SU-DHL-6 (cell line): ENCODE measurements at regions not wholly inside any gene's neighbourhood (a gene's known extent, or its start where the extent isn't known, plus 50 kb on each side); places are given as distances from the start of the nearest gene placed in this dataset.

ENCODE experiments used
- H2AFZ ChIP-seq: fragments of 200-600 bp; sonication (generic); 2 replicates; pipeline ENCODE4 v1.6.1; 2014; ENCODE audit warnings: low read depth, mild to moderate bottlenecking, moderate library complexity, mixed read lengths, antibody characterized with exemption, low read length; ENCODE audit not compliant: severe bottlenecking
- H3F3A ChIP-seq: fragments of 200-600 bp; shearing (Covaris generic); 2 replicates; pipeline ENCODE4 v1.6.0; 2016; ENCODE audit warnings: antibody characterized with exemption, mild to moderate bottlenecking; ENCODE audit not compliant: insufficient read depth
- H3K27ac ChIP-seq: fragments of 200-600 bp; sonication (generic); 2 replicates; pipeline ENCODE4 v1.5.1; 2016; ENCODE audit warnings: low read depth, mild to moderate bottlenecking, low read length, moderate library complexity, mixed read lengths
- H3K27me3 ChIP-seq: fragments of 200-600 bp; sonication (generic), shearing (Covaris generic); 2 replicates; pipeline ENCODE4 v1.6.0; 2014; ENCODE audit warnings: mild to moderate bottlenecking, low read length
- H3K36me3 ChIP-seq: fragments of 200-600 bp; sonication (generic); 2 replicates; pipeline ENCODE4 v1.6.1; 2014; ENCODE audit warnings: mild to moderate bottlenecking, low read length, mixed read lengths
- H3K4me2 ChIP-seq: fragments of 300-600, 200-600 bp; shearing (Covaris generic), sonication (generic); 2 replicates; pipeline ENCODE4 v1.6.0; 2014; ENCODE audit warnings: low read length, low read depth, mild to moderate bottlenecking; ENCODE audit not compliant: poor library complexity, severe bottlenecking
- H3K4me3 ChIP-seq: fragments of 200-600 bp; sonication (generic); 2 replicates; pipeline ENCODE4 v1.5.1; 2014; ENCODE audit warnings: antibody characterized with exemption, low read length, mild to moderate bottlenecking, mixed read lengths; ENCODE audit not compliant: insufficient read depth, poor library complexity, severe bottlenecking
- H3K79me2 ChIP-seq: fragments of 200-600 bp; sonication (generic); 2 replicates; pipeline ENCODE4 v1.6.1; 2014; ENCODE audit warnings: mild to moderate bottlenecking, low read length, moderate library complexity; ENCODE audit not compliant: insufficient read depth
- H3K9ac ChIP-seq: fragments of 200-600 bp; sonication (generic); 2 replicates; pipeline ENCODE4 v1.7.0; 2014; ENCODE audit warnings: mild to moderate bottlenecking, low read length
- H3K9me2 ChIP-seq: fragments of 200-600 bp; sonication (generic); replicated peaks from 2 replicates; pipeline ENCODE4 v1.6.1; 2014; ENCODE audit warnings: low read length; ENCODE audit not compliant: insufficient read depth
- H3K9me3 ChIP-seq: fragments of 200-600 bp; sonication (generic); 2 replicates; pipeline ENCODE4 v1.6.1; 2014; ENCODE audit warnings: low read length, mixed read lengths; ENCODE audit not compliant: insufficient read depth
- H4K20me1 ChIP-seq: fragments of 200-600 bp; sonication (generic); 2 replicates; pipeline ENCODE4 v1.6.1; 2014; ENCODE audit warnings: low read depth, mild to moderate bottlenecking, antibody characterized with exemption, low read length, moderate library complexity, mixed read lengths
- EZH2phosphoT487 ChIP-seq: fragments of 200-600 bp; sonication (generic), shearing (Covaris generic); conservative IDR thresholded peaks from 2 replicates; pipeline ENCODE4 v1.6.1; 2018; ENCODE audit warnings: mild to moderate bottlenecking, antibody characterized with exemption, low read length, moderate library complexity, mixed read lengths
- TF ChIP-seq, protein P1 (sequence below): fragments of 200-600 bp; sonication (generic); IDR thresholded peaks from one replicate; pipeline ENCODE4 v1.5.1; 2017; ENCODE audit warnings: antibody characterized with exemption, mild to moderate bottlenecking, low read length, moderate library complexity; ENCODE audit not compliant: insufficient read depth, poor library complexity, severe bottlenecking

DNA sequence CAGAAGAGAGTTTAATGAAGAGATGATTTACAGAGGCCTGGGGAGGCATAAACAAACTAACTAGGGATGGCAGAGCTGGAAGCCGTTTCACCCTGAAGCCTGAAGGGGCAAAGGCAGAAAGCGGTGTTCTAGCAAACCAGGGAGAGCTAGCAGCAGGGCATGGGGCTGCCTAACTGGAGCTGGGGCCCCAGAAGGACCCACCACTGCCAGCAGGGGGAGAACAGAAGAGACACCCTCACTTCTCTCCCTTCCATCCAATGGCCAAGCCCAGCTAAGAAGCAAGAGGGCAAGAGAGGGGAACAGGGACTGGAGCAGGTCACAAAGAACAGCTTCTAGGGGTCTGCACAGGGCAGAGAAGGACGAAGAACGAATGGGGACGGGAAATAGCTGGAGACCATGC is 195.5 kb downstream of the KATNAL1 start:
- no peak overlapping the region for H2AFZ ChIP-seq

DNA sequence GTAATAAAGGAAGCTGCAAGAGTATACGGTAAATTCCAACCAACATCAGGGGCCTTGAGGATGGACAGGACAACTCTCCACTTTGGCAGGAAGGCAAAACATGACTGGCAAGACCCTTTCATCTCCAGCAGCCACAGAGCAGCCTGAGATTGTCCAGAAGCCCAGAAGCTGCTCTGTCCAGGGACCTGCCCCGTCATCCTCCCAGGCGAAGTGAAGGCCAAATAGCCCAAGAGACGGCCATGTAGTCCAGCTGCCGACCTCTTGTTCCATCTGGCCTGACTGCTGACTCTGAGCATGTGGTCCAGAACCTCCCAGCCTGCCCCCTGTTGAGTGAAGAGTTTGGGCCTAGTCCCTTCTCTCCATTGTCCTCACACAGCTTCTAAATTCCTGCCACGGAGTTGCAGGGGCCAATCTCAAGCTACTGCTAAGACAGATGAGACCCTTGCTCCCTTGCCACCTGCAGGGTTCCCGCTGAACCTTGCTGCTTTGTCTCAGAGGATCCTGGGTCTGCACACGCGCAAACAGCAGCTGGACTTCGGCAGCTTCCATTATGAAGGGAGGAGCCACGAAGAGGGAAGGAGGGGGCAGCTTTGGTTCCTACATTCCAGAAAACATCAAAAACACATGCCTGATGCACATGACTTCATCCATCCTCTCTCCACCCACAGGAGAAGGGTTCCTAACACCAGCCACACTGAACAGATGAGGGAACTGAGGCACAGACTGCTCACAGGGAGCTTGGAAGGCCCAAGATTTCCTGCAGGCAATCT is 196.9 kb downstream of the KATNAL1 start:
- no peak for TF ChIP-seq EZH2phosphoT487
- TF ChIP-seq, protein P1, sequence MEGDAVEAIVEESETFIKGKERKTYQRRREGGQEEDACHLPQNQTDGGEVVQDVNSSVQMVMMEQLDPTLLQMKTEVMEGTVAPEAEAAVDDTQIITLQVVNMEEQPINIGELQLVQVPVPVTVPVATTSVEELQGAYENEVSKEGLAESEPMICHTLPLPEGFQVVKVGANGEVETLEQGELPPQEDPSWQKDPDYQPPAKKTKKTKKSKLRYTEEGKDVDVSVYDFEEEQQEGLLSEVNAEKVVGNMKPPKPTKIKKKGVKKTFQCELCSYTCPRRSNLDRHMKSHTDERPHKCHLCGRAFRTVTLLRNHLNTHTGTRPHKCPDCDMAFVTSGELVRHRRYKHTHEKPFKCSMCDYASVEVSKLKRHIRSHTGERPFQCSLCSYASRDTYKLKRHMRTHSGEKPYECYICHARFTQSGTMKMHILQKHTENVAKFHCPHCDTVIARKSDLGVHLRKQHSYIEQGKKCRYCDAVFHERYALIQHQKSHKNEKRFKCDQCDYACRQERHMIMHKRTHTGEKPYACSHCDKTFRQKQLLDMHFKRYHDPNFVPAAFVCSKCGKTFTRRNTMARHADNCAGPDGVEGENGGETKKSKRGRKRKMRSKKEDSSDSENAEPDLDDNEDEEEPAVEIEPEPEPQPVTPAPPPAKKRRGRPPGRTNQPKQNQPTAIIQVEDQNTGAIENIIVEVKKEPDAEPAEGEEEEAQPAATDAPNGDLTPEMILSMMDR = no peak

More for the DNA sequence above, 195.5 kb downstream of the KATNAL1 start:
- Histone ChIP-seq H3F3A (no peaks in the 10 kb centered on the region), H4K20me1 (no peaks in the 10 kb centered on the region), H3K27ac (no peak overlapping the region), H3K9ac (no peak overlapping the region), H3K4me3 (no peak overlapping the region), H3K9me3 (no peaks in the 10 kb centered on the region), H3K4me2 (no peak overlapping the region), H3K79me2 (no peaks in the 10 kb centered on the region), H3K9me2 (no peaks in the 10 kb centered on the region), H3K27me3 (no peaks in the 10 kb centered on the region), H3K36me3 (no peaks in the 10 kb centered on the region)
- TF ChIP-seq EZH2phosphoT487 = no peak
- TF ChIP-seq, protein P1 = no peak

DNA sequence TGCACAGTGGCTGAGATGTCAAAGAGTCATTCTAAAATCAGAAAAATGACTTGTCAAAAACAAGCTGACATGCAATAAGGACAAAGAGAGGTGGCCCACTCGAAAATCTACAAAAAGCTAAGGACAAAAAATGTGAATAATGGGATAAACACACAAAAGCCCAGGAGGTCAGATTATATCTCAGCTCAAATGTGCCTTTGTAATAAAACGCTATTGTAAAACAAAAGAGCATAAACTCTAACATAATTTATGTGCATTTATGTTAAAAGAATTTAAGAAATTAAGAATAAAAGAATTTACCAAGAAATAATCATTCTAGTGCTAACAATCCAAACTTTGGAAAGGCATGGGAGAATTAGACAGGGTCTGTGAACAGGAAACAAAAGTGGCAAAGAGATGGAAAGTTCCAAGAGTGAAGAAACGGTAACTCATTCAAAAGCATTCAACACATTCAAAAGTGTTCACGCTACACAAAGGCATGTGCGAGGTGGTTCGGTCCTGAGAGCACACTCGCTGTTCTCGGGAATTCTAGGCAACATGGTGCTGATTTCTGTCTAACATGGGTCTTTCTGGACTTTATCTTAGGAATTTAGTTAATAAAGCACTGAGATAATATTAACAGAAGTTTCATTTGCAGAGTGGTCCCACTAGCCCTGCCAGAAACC is 197.7 kb downstream of the KATNAL1 start:
- Histone ChIP-seq H3K79me2 (no peaks in the 10 kb centered on the region), H3K4me2 (no peak overlapping the region), H3K9me2 (no peaks in the 10 kb centered on the region), H2AFZ (no peak overlapping the region), H3K27me3 (no peaks in the 10 kb centered on the region), H3K36me3 (no peaks in the 10 kb centered on the region), H3K9me3 (no peaks in the 10 kb centered on the region), H4K20me1 (no peaks in the 10 kb centered on the region), H3K27ac (no peak overlapping the region), H3K9ac (no peak overlapping the region), H3K4me3 (no peak overlapping the region), H3F3A (no peaks in the 10 kb centered on the region)
- no peak for TF ChIP-seq EZH2phosphoT487
- TF ChIP-seq, protein P1 = no peak

More for the DNA sequence above, 196.9 kb downstream of the KATNAL1 start:
- Histone ChIP-seq H3K27ac (no peak overlapping the region), H3F3A (no peaks in the 10 kb centered on the region), H3K4me3 (no peak overlapping the region), H2AFZ (no peak overlapping the region), H3K9me2 (no peaks in the 10 kb centered on the region), H4K20me1 (no peaks in the 10 kb centered on the region), H3K4me2 (no peak overlapping the region), H3K9ac (no peak overlapping the region), H3K36me3 (no peaks in the 10 kb centered on the region), H3K79me2 (no peaks in the 10 kb centered on the region), H3K9me3 (no peaks in the 10 kb centered on the region), H3K27me3 (no peaks in the 10 kb centered on the region)
